WERI-Rb-1 (cell line): ENCODE measurements at regions not wholly inside any gene's neighbourhood (a gene's known extent, or its start where the extent isn't known, plus 50 kb on each side); places are given as distances from the start of the nearest gene placed in this dataset.

Source experiments
- DNase-seq: peaks from one replicate; pipeline ENCODE4 v3.0.0-alpha.2; 2020
- H3K27ac ChIP-seq: fragments of 250-450 bp; sonication (Bioruptor Pico); 2 replicates; pipeline ENCODE4 v1.5.1; 2020; ENCODE audit warnings: mild to moderate bottlenecking, moderate library complexity
- H3K27me3 ChIP-seq: fragments of 250-450 bp; sonication (Bioruptor Pico); 2 replicates; pipeline ENCODE4 v1.5.1; 2021; ENCODE audit warnings: mild to moderate bottlenecking, low read depth, moderate library complexity; ENCODE audit not compliant: insufficient read depth, severe bottlenecking
- H3K36me3 ChIP-seq: fragments of 250-450 bp; sonication (Bioruptor Pico); 2 replicates; pipeline ENCODE4 v1.5.1; 2020; ENCODE audit warnings: mild to moderate bottlenecking, moderate library complexity
- H3K4me3 ChIP-seq: 2 replicates; pipeline ENCODE4 v1.5.1; 2011; ENCODE audit warnings: low read depth, mild to moderate bottlenecking, control low read depth, low read length
- H3K9me3 ChIP-seq: fragments of 250-450 bp; sonication (Bioruptor Pico); 2 replicates; pipeline ENCODE4 v1.5.1; 2021; ENCODE audit warnings: mild to moderate bottlenecking, moderate library complexity; ENCODE audit not compliant: severe bottlenecking
- TF ChIP-seq, protein P1 (sequence below): IDR thresholded peaks from 2 replicates; pipeline ENCODE4 v1.5.1; 2011; ENCODE audit warnings: low read depth, mild to moderate bottlenecking, control low read depth, inconsistent platforms, low read length

- Histone ChIP-seq H3K27ac (no peak overlapping the region), H3K9me3 (no peaks in the 10 kb centered on the region), H3K36me3 (no peaks in the 10 kb centered on the region), H3K4me3 (no peak overlapping the region), H3K27me3 (no peaks in the 10 kb centered on the region)
- TF ChIP-seq, protein P1, sequence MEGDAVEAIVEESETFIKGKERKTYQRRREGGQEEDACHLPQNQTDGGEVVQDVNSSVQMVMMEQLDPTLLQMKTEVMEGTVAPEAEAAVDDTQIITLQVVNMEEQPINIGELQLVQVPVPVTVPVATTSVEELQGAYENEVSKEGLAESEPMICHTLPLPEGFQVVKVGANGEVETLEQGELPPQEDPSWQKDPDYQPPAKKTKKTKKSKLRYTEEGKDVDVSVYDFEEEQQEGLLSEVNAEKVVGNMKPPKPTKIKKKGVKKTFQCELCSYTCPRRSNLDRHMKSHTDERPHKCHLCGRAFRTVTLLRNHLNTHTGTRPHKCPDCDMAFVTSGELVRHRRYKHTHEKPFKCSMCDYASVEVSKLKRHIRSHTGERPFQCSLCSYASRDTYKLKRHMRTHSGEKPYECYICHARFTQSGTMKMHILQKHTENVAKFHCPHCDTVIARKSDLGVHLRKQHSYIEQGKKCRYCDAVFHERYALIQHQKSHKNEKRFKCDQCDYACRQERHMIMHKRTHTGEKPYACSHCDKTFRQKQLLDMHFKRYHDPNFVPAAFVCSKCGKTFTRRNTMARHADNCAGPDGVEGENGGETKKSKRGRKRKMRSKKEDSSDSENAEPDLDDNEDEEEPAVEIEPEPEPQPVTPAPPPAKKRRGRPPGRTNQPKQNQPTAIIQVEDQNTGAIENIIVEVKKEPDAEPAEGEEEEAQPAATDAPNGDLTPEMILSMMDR, result no peak
- no peak for DNase-seq
These were observed 526.7 kb upstream of the WWC1 start for GRCh38 chr5:167764641-167765289.

DNA sequence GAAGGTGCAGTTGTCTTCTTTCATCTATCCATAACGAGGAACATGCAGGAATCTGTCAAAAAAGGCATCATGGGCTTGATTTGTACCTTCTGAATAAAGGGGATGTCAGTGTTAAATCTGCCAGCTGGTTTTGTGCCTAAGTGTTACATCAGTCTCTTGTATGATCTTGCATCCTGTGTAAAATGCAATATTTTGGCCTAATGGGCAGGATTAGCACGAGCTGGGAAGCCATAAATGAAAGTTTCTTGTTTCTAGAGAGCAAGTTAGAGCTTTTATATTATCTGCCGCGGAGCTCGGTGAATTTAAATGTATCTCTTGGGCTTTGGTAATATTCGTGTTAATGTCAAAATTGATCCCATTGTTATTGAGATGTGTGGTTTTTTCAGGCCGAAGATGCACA is 526.1 kb upstream of the WWC1 start:
- no peaks in the 10 kb centered on the region for H3K27me3 ChIP-seq
- H3K27ac ChIP-seq, result no peak overlapping the region
- no peak overlapping the region for H3K4me3 ChIP-seq
- H3K9me3 ChIP-seq, result no peaks in the 10 kb centered on the region
- no peaks in the 10 kb centered on the region for H3K36me3 ChIP-seq
- TF ChIP-seq, protein P1, result no peak
- no peak for DNase-seq

- Histone ChIP-seq H3K36me3 (no peaks in the 10 kb centered on the region), H3K9me3 (no peaks in the 10 kb centered on the region), H3K4me3 (no peak overlapping the region), H3K27me3 (no peaks in the 10 kb centered on the region), H3K27ac (no peak overlapping the region)
- no peak for DNase-seq
- TF ChIP-seq, protein P1, result no peak
These were observed 524.5 kb upstream of the WWC1 start for GRCh38 chr5:167766957-167767356.

DNA sequence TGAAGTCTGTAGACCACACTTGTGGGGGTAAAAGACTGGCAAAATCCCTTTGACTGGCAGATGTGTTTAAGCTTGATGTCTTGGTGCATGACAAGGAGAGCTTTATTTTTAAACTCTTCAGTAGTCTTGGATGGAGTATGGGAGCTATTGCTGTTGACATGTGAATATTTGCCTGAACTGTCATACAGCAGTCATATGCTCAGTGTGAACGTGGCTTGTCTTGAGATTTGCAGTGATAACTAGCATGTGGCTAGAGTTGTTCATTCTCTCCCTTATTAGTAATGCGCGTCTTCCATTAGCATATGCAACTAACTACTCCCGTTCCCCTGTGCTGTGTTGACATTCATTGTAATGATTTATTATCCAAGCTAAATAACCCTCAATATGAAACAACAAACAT is 523.6 kb upstream of the WWC1 start:
- DNase-seq, result no peak
- Histone ChIP-seq H3K36me3 (no peaks in the 10 kb centered on the region), H3K27ac (no peak overlapping the region), H3K4me3 (no peak overlapping the region), H3K27me3 (no peaks in the 10 kb centered on the region), H3K9me3 (no peaks in the 10 kb centered on the region)
- TF ChIP-seq, protein P1, result no peak

DNA sequence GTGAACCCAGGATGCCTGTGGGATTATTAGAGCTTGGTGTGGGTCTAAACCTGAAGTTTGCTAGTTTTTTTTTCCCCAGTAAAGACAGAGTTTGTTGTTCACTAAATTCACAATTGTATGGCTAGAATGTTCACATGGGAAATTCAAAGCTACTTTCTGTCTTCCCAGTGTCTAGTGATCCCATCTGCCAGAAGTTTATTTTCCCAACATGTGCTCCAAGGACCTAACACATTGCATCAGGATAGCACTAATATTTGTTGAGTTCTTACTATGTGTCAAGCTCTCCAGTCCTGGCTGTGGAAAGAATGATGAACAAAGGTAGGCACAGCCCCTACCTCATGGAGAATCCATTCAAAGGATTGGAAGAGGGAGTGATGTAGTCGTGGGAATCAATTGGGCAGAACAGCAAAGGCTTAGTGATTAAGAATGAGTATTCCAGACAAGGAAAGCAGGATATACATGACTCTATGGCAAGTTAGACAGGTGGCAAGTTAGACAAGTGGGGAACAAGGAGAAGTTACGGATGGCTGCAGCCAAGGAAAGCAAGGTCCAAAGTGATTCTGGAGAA is 521.5 kb upstream of the WWC1 start:
- Histone ChIP-seq H3K9me3 (no peaks in the 10 kb centered on the region), H3K36me3 (no peaks in the 10 kb centered on the region), H3K27me3 (no peaks in the 10 kb centered on the region), H3K27ac (no peak overlapping the region), H3K4me3 (no peak overlapping the region)
- no peak for DNase-seq
- TF ChIP-seq, protein P1, result no peak

DNA sequence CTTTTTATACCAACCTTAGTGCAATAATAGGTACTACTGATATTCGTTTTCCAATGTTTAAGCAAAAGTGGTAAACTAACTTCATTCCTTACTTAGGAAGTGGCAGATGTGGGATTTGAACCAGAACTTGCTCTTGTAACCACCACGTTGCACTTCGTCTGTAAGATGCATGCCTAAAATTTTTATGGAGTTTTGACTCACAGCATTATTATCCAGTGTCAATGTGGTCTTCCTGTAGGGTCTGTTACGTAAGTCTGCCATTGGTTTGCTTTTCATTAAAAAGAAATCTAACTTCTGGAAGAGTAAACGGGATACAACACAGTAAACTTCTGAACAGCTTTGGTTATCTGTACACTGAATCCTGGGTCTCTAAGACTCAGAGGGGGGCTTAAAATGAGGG is 521.0 kb upstream of the WWC1 start:
- H3K4me3 ChIP-seq, result no peak overlapping the region
- no peak for DNase-seq
- H3K9me3 ChIP-seq, result no peaks in the 10 kb centered on the region
- no peaks in the 10 kb centered on the region for H3K27me3 ChIP-seq
- no peak overlapping the region for H3K27ac ChIP-seq
- no peaks in the 10 kb centered on the region for H3K36me3 ChIP-seq
- TF ChIP-seq, protein P1, result no peak
